ENCODE measurements at regions not wholly inside any gene's neighbourhood (a gene's known extent, or its start where the extent isn't known, plus 50 kb on each side); places are given as distances from the start of the nearest gene placed in this dataset.

GRCh38 chr11:109208121-109208520 lies 213.9 kb upstream of the C11orf87 start:
- H3K4me3 ChIP-seq (ENCODE audit: low read depth, low read length): no peak overlapping the region
- H3K27me3 ChIP-seq (ENCODE audit: insufficient read depth, low read length): no peaks in the 10 kb centered on the region
- H2AFZ ChIP-seq (ENCODE audit: low read length, unreplicated experiment): no peak overlapping the region
- H3K36me3 ChIP-seq (ENCODE audit: insufficient read depth, low read length): no peaks in the 10 kb centered on the region
- no peaks in the 10 kb centered on the region for H3K79me2 ChIP-seq (ENCODE audit: control insufficient read depth, insufficient read depth, low read length, unreplicated experiment)
- H3K4me1 ChIP-seq (ENCODE audit: control insufficient read depth, insufficient read depth, low read length, unreplicated experiment): no peaks in the 10 kb centered on the region
- no peak overlapping the region for H3K27ac ChIP-seq (ENCODE audit: low read depth, low read length)

- H3K27me3 ChIP-seq (ENCODE audit: insufficient read depth, low read length): no peaks in the 10 kb centered on the region
- no peaks in the 10 kb centered on the region for H3K36me3 ChIP-seq (ENCODE audit: insufficient read depth, low read length)
- no peak overlapping the region for H2AFZ ChIP-seq (ENCODE audit: low read length, unreplicated experiment)
- no peak overlapping the region for H3K27ac ChIP-seq (ENCODE audit: low read depth, low read length)
- no peaks in the 10 kb centered on the region for H3K4me1 ChIP-seq (ENCODE audit: control insufficient read depth, insufficient read depth, low read length, unreplicated experiment)
- no peak overlapping the region for H3K4me3 ChIP-seq (ENCODE audit: low read depth, low read length)
- no peaks in the 10 kb centered on the region for H3K79me2 ChIP-seq (ENCODE audit: control insufficient read depth, insufficient read depth, low read length, unreplicated experiment)
Measured at GRCh38 chr11:109209572-109209971, 212.4 kb upstream of the C11orf87 start.

DNA sequence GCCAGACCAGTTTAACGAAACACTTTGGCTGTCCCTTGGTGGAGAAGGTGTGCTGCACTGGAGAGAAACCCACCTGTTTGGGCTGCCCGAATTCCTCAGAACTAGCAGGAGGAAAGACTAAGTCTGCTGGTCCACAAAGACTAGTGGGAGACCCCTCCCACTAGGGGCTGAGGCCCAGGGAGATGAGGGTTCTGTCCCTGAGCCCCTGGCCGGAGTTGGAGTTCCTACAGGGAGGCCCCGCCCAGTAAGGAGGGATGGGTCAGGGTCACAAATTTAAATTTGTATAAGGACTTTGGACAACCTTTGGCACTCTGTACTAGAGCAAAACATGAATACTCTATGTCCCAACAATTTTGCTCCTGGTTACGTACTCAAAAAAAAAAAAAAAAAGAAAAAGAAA lies 200.8 kb upstream of the C11orf87 start:
- H3K36me3 ChIP-seq (ENCODE audit: insufficient read depth, low read length): no peaks in the 10 kb centered on the region
- H2AFZ ChIP-seq (ENCODE audit: low read length, unreplicated experiment): no peak overlapping the region
- H3K27ac ChIP-seq (ENCODE audit: low read depth, low read length): no peak overlapping the region
- H3K4me3 ChIP-seq (ENCODE audit: low read depth, low read length): no peak overlapping the region
- no peaks in the 10 kb centered on the region for H3K27me3 ChIP-seq (ENCODE audit: insufficient read depth, low read length)
- no peaks in the 10 kb centered on the region for H3K79me2 ChIP-seq (ENCODE audit: control insufficient read depth, insufficient read depth, low read length, unreplicated experiment)
- no peaks in the 10 kb centered on the region for H3K4me1 ChIP-seq (ENCODE audit: control insufficient read depth, insufficient read depth, low read length, unreplicated experiment)

DNA sequence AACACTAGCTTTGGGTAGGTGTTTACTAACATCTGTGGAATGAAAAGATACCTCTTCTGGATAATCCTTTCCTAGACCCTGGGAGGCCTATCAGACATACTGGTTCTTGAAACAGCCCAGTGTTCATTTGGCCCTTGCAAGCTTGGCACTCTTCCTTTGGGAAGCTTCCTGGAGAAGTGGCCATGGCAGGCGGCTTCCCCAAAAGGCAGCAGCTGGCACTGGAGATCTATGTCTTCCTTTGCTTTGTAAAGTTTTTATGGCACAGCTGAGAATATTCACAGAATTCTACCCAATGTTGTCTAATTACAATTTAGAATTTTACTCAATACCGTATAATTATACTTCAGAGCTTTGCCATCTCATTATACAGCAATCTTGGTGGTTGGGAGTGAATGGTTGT lies 199.2 kb upstream of the C11orf87 start:
- Histone ChIP-seq H3K4me3 (ENCODE audit: low read depth, low read length) (no peak overlapping the region), H3K4me1 (ENCODE audit: control insufficient read depth, insufficient read depth, low read length, unreplicated experiment) (no peaks in the 10 kb centered on the region), H3K27ac (ENCODE audit: low read depth, low read length) (no peak overlapping the region), H3K79me2 (ENCODE audit: control insufficient read depth, insufficient read depth, low read length, unreplicated experiment) (no peaks in the 10 kb centered on the region), H3K27me3 (ENCODE audit: insufficient read depth, low read length) (no peaks in the 10 kb centered on the region), H3K36me3 (ENCODE audit: insufficient read depth, low read length) (no peaks in the 10 kb centered on the region), H2AFZ (ENCODE audit: low read length, unreplicated experiment) (no peak overlapping the region)

- no peaks in the 10 kb centered on the region for H3K79me2 ChIP-seq (ENCODE audit: control insufficient read depth, insufficient read depth, low read length, unreplicated experiment)
- H3K36me3 ChIP-seq (ENCODE audit: insufficient read depth, low read length): no peaks in the 10 kb centered on the region
- no peak overlapping the region for H3K4me3 ChIP-seq (ENCODE audit: low read depth, low read length)
- no peak overlapping the region for H2AFZ ChIP-seq (ENCODE audit: low read length, unreplicated experiment)
- H3K27me3 ChIP-seq (ENCODE audit: insufficient read depth, low read length): no peaks in the 10 kb centered on the region
- H3K4me1 ChIP-seq (ENCODE audit: control insufficient read depth, insufficient read depth, low read length, unreplicated experiment): no peaks in the 10 kb centered on the region
- no peak overlapping the region for H3K27ac ChIP-seq (ENCODE audit: low read depth, low read length)
Measured at GRCh38 chr11:109223451-109223850, 198.5 kb upstream of the C11orf87 start.

- H3K79me2 ChIP-seq (ENCODE audit: control insufficient read depth, insufficient read depth, low read length, unreplicated experiment): no peaks in the 10 kb centered on the region
- H3K27ac ChIP-seq (ENCODE audit: low read depth, low read length): no peak overlapping the region
- no peaks in the 10 kb centered on the region for H3K36me3 ChIP-seq (ENCODE audit: insufficient read depth, low read length)
- no peaks in the 10 kb centered on the region for H3K27me3 ChIP-seq (ENCODE audit: insufficient read depth, low read length)
- no peak overlapping the region for H2AFZ ChIP-seq (ENCODE audit: low read length, unreplicated experiment)
- no peaks in the 10 kb centered on the region for H3K4me1 ChIP-seq (ENCODE audit: control insufficient read depth, insufficient read depth, low read length, unreplicated experiment)
- H3K4me3 ChIP-seq (ENCODE audit: low read depth, low read length): no peak overlapping the region
Measured at GRCh38 chr11:109229682-109230081, 192.3 kb upstream of the C11orf87 start.

- no peak overlapping the region for H3K27ac ChIP-seq (ENCODE audit: low read depth, low read length)
- H3K27me3 ChIP-seq (ENCODE audit: insufficient read depth, low read length): no peaks in the 10 kb centered on the region
- H3K4me3 ChIP-seq (ENCODE audit: low read depth, low read length): no peak overlapping the region
- H2AFZ ChIP-seq (ENCODE audit: low read length, unreplicated experiment): no peak overlapping the region
- H3K36me3 ChIP-seq (ENCODE audit: insufficient read depth, low read length): no peaks in the 10 kb centered on the region
- H3K79me2 ChIP-seq (ENCODE audit: control insufficient read depth, insufficient read depth, low read length, unreplicated experiment): no peaks in the 10 kb centered on the region
- no peaks in the 10 kb centered on the region for H3K4me1 ChIP-seq (ENCODE audit: control insufficient read depth, insufficient read depth, low read length, unreplicated experiment)
Measured at GRCh38 chr11:109236188-109236587, 185.8 kb upstream of the C11orf87 start.

GRCh38 chr11:109236696-109237095 lies 185.3 kb upstream of the C11orf87 start:
- Histone ChIP-seq H3K4me1 (ENCODE audit: control insufficient read depth, insufficient read depth, low read length, unreplicated experiment) (no peaks in the 10 kb centered on the region), H3K4me3 (ENCODE audit: low read depth, low read length) (no peak overlapping the region), H3K27ac (ENCODE audit: low read depth, low read length) (no peak overlapping the region), H2AFZ (ENCODE audit: low read length, unreplicated experiment) (no peak overlapping the region), H3K79me2 (ENCODE audit: control insufficient read depth, insufficient read depth, low read length, unreplicated experiment) (no peaks in the 10 kb centered on the region), H3K36me3 (ENCODE audit: insufficient read depth, low read length) (no peaks in the 10 kb centered on the region), H3K27me3 (ENCODE audit: insufficient read depth, low read length) (no peaks in the 10 kb centered on the region)

- Histone ChIP-seq H3K36me3 (ENCODE audit: insufficient read depth, low read length) (no peaks in the 10 kb centered on the region), H3K27me3 (ENCODE audit: insufficient read depth, low read length) (no peaks in the 10 kb centered on the region), H3K4me3 (ENCODE audit: low read depth, low read length) (no peak overlapping the region), H3K4me1 (ENCODE audit: control insufficient read depth, insufficient read depth, low read length, unreplicated experiment) (no peaks in the 10 kb centered on the region), H2AFZ (ENCODE audit: low read length, unreplicated experiment) (no peak overlapping the region), H3K27ac (ENCODE audit: low read depth, low read length) (no peak overlapping the region), H3K79me2 (ENCODE audit: control insufficient read depth, insufficient read depth, low read length, unreplicated experiment) (no peaks in the 10 kb centered on the region)
Measured at GRCh38 chr11:109237636-109238035, 184.4 kb upstream of the C11orf87 start.

- H3K27me3 ChIP-seq (ENCODE audit: insufficient read depth, low read length): no peaks in the 10 kb centered on the region
- H3K79me2 ChIP-seq (ENCODE audit: control insufficient read depth, insufficient read depth, low read length, unreplicated experiment): no peaks in the 10 kb centered on the region
- H3K4me3 ChIP-seq (ENCODE audit: low read depth, low read length): no peak overlapping the region
- H3K27ac ChIP-seq (ENCODE audit: low read depth, low read length): no peak overlapping the region
- no peak overlapping the region for H2AFZ ChIP-seq (ENCODE audit: low read length, unreplicated experiment)
- no peaks in the 10 kb centered on the region for H3K36me3 ChIP-seq (ENCODE audit: insufficient read depth, low read length)
- H3K4me1 ChIP-seq (ENCODE audit: control insufficient read depth, insufficient read depth, low read length, unreplicated experiment): peaks cover 10% of the 10 kb centered on the region
Measured at GRCh38 chr11:109241988-109242536, 179.9 kb upstream of the C11orf87 start.

- Histone ChIP-seq H3K4me3 (ENCODE audit: low read depth, low read length) (no peak overlapping the region), H3K27me3 (ENCODE audit: insufficient read depth, low read length) (no peaks in the 10 kb centered on the region), H3K4me1 (ENCODE audit: control insufficient read depth, insufficient read depth, low read length, unreplicated experiment) (peaks cover 10% of the 10 kb centered on the region), H3K79me2 (ENCODE audit: control insufficient read depth, insufficient read depth, low read length, unreplicated experiment) (no peaks in the 10 kb centered on the region), H3K36me3 (ENCODE audit: insufficient read depth, low read length) (no peaks in the 10 kb centered on the region), H2AFZ (ENCODE audit: low read length, unreplicated experiment) (peak overlapping the region; percentile 37), H3K27ac (ENCODE audit: low read depth, low read length) (peak overlapping the region; percentile 33)
Measured at GRCh38 chr11:109247071-109247470, 174.9 kb upstream of the C11orf87 start.
